ENCODE measurements at regions not wholly inside any gene's neighbourhood (a gene's known extent, or its start where the extent isn't known, plus 50 kb on each side); places are given as distances from the start of the nearest gene placed in this dataset.

- no peak for TF ChIP-seq ZFYVE20 (CRISPR knock-in tag; IDR thresholded peaks at IDR 0.05; ENCODE audit: borderline replicate concordance, low read depth)
- no peak for TF ChIP-seq CSRNP1 (CRISPR knock-in tag; IDR thresholded peaks at IDR 0.05)
- no peak for TF ChIP-seq MBNL3 (CRISPR knock-in tag; conservative IDR thresholded peaks at IDR 0.05)
- no peak for TF ChIP-seq NR2C2 (CRISPR knock-in tag; IDR thresholded peaks at IDR 0.05; ENCODE audit: borderline replicate concordance)
- no peak for TF ChIP-seq ZNF674 (CRISPR knock-in tag; IDR thresholded peaks at IDR 0.05; ENCODE audit: low read depth)
- TF ChIP-seq CBX5 (CRISPR knock-in tag; IDR thresholded peaks at IDR 0.05; ENCODE audit: borderline replicate concordance), result no peak
- no peak for TF ChIP-seq ZBTB37 (CRISPR knock-in tag; IDR thresholded peaks at IDR 0.05)
- TF ChIP-seq, protein P1, sequence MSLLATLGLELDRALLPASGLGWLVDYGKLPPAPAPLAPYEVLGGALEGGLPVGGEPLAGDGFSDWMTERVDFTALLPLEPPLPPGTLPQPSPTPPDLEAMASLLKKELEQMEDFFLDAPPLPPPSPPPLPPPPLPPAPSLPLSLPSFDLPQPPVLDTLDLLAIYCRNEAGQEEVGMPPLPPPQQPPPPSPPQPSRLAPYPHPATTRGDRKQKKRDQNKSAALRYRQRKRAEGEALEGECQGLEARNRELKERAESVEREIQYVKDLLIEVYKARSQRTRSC (CRISPR knock-in tag; IDR thresholded peaks at IDR 0.05; ENCODE audit: low read depth), result no peak
- TF ChIP-seq MED13 (CRISPR knock-in tag; IDR thresholded peaks at IDR 0.05), result no peak
- TF ChIP-seq, protein P2, sequence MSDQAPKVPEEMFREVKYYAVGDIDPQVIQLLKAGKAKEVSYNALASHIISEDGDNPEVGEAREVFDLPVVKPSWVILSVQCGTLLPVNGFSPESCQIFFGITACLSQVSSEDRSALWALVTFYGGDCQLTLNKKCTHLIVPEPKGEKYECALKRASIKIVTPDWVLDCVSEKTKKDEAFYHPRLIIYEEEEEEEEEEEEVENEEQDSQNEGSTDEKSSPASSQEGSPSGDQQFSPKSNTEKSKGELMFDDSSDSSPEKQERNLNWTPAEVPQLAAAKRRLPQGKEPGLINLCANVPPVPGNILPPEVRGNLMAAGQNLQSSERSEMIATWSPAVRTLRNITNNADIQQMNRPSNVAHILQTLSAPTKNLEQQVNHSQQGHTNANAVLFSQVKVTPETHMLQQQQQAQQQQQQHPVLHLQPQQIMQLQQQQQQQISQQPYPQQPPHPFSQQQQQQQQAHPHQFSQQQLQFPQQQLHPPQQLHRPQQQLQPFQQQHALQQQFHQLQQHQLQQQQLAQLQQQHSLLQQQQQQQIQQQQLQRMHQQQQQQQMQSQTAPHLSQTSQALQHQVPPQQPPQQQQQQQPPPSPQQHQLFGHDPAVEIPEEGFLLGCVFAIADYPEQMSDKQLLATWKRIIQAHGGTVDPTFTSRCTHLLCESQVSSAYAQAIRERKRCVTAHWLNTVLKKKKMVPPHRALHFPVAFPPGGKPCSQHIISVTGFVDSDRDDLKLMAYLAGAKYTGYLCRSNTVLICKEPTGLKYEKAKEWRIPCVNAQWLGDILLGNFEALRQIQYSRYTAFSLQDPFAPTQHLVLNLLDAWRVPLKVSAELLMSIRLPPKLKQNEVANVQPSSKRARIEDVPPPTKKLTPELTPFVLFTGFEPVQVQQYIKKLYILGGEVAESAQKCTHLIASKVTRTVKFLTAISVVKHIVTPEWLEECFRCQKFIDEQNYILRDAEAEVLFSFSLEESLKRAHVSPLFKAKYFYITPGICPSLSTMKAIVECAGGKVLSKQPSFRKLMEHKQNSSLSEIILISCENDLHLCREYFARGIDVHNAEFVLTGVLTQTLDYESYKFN (CRISPR knock-in tag; conservative IDR thresholded peaks at IDR 0.05), result no peak
- no peak for TF ChIP-seq MAX (IDR thresholded peaks at IDR 0.05)
- TF ChIP-seq, protein P3, sequence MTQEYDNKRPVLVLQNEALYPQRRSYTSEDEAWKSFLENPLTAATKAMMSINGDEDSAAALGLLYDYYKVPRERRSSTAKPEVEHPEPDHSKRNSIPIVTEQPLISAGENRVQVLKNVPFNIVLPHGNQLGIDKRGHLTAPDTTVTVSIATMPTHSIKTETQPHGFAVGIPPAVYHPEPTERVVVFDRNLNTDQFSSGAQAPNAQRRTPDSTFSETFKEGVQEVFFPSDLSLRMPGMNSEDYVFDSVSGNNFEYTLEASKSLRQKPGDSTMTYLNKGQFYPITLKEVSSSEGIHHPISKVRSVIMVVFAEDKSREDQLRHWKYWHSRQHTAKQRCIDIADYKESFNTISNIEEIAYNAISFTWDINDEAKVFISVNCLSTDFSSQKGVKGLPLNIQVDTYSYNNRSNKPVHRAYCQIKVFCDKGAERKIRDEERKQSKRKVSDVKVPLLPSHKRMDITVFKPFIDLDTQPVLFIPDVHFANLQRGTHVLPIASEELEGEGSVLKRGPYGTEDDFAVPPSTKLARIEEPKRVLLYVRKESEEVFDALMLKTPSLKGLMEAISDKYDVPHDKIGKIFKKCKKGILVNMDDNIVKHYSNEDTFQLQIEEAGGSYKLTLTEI (CRISPR knock-in tag; conservative IDR thresholded peaks at IDR 0.05), result no peak
- TF ChIP-seq ZNF326 (CRISPR knock-in tag; IDR thresholded peaks at IDR 0.05; ENCODE audit: borderline replicate concordance), result no peak
These were observed 452.9 kb downstream of the MATN1 start (continued) for GRCh38 chr1:30270461-30270860.
